Fibroblast of lung (primary cell): ENCODE measurements at regions not wholly inside any gene's neighbourhood (a gene's known extent, or its start where the extent isn't known, plus 50 kb on each side); places are given as distances from the start of the nearest gene placed in this dataset.

Experiments
- DNase-seq, 2 donors: peaks; one replicate each; pipeline versions ENCODE4 v3.0.0 to v3.0.0-alpha.2; 2010; ENCODE audit warnings: low read depth in 2 of 2
- H2AFZ ChIP-seq: 2 replicates; pipeline ENCODE4 v1.5.1; 2012; ENCODE audit warnings: low read length, control low read depth, inconsistent platforms
- H3K27ac ChIP-seq: 2 replicates; pipeline ENCODE4 v1.5.1; 2011; ENCODE audit warnings: low read length, control low read depth; ENCODE audit not compliant: insufficient read depth
- H3K27me3 ChIP-seq: 2 replicates; pipeline ENCODE4 v1.5.1; 2011; ENCODE audit warnings: mild to moderate bottlenecking, low read length; ENCODE audit not compliant: control insufficient read depth, insufficient read depth
- H3K36me3 ChIP-seq: 2 replicates; pipeline ENCODE4 v1.5.1; 2011; ENCODE audit warnings: low read length; ENCODE audit not compliant: control insufficient read depth, insufficient read depth
- H3K4me1 ChIP-seq: 2 replicates; pipeline ENCODE4 v1.5.1; 2011; ENCODE audit warnings: low read length; ENCODE audit not compliant: control insufficient read depth, insufficient read depth; ENCODE audit errors: extremely low read depth
- H3K4me2 ChIP-seq: 2 replicates; pipeline ENCODE4 v1.5.1; 2011; ENCODE audit warnings: low read length, control low read depth; ENCODE audit not compliant: insufficient read depth; ENCODE audit errors: extremely low read depth
- H3K4me3 ChIP-seq, 4 experiments: fragments of 200-600 bp in 1 of 4; sonication (generic) in 1 of 4; replicated peaks in 1 of 4; 2 replicates each; pipeline ENCODE4 v1.5.1; 2011 to 2016; ENCODE audit warnings: low read length in 4 of 4, low read depth in 3 of 4, mild to moderate bottlenecking in 3 of 4, control low read depth in 2 of 4, inconsistent platforms in 1 of 4, mixed read lengths in 1 of 4; ENCODE audit not compliant: insufficient read depth in 1 of 4; ENCODE audit errors: control extremely low read depth in 1 of 4
- H3K79me2 ChIP-seq: 2 replicates; pipeline ENCODE4 v1.5.1; 2012; ENCODE audit warnings: mild to moderate bottlenecking, low read length, inconsistent platforms; ENCODE audit not compliant: control insufficient read depth, insufficient read depth
- H3K9ac ChIP-seq: 2 replicates; pipeline ENCODE4 v1.5.1; 2011; ENCODE audit warnings: mild to moderate bottlenecking, low read length, control low read depth; ENCODE audit not compliant: insufficient read depth
- H3K9me3 ChIP-seq: 2 replicates; pipeline ENCODE4 v1.5.1; 2012; ENCODE audit warnings: low read depth, low read length; ENCODE audit not compliant: control insufficient read depth, insufficient read depth
- H4K20me1 ChIP-seq: 2 replicates; pipeline ENCODE4 v1.5.1; 2011; ENCODE audit warnings: low read length; ENCODE audit not compliant: control insufficient read depth, insufficient read depth; ENCODE audit errors: extremely low read depth
- EZH2 ChIP-seq: IDR thresholded peaks from 2 replicates; pipeline ENCODE4 v1.5.1; 2012; ENCODE audit warnings: low read length, control low read depth, mild to moderate bottlenecking; ENCODE audit errors: missing control alignments
- TF ChIP-seq, protein P1 (sequence below), 2 donors: IDR thresholded peaks in 1 of 2; conservative IDR thresholded peaks in 1 of 2; 1 replicate in 1 of 2; 2 replicates in 1 of 2; pipeline ENCODE4 v1.5.1; 2011 to 2012; ENCODE audit warnings: low read length in 2 of 2, control low read depth in 1 of 2, inconsistent platforms in 1 of 2, low read depth in 1 of 2, mild to moderate bottlenecking in 1 of 2

DNA sequence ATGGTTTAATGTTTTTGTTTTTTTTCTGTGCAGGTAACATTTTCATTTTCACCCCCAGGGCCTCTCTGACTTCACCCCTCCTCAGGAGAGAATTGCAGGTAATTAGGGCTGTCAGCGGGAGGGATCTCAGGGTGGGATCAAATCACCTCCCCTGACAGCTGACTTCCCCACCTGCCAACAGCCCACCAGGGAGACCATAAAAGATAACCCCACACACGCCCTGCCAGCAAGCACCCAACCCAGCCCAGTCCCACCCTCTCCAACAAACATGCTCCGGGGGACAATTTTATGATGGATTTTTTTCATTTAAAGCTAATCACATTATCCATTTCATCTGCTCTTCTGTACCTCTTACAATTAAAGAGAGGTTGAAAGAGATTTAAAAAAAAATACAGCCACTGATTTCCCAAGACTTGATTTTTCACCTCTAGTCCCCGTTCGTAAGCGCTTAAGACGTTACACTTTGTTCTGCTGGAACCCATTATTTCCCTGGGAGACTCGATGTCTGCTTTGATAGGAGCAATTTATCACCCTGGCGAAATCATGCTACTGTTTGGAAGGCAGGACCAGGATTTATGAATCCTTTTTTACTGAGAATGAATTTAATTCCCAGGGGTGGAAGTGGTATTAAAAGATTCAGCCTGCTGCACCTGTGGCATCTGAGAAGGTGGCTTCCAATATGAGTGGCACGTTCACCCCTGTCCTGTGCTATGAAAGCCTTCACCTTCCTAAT, 232.9 kb upstream of the ID2 start:
- no peaks in the 10 kb centered on the region for H3K9me3 ChIP-seq
- no peaks in the 10 kb centered on the region for H3K27me3 ChIP-seq
- no peaks in the 10 kb centered on the region for H3K79me2 ChIP-seq
- no peak overlapping the region for H2AFZ ChIP-seq
- H3K4me3 ChIP-seq = no peak overlapping the region
- H3K4me2 ChIP-seq = no peak overlapping the region
- DNase-seq = no peak
- H4K20me1 ChIP-seq = no peaks in the 10 kb centered on the region
- no peaks in the 10 kb centered on the region for H3K4me1 ChIP-seq
- H3K27ac ChIP-seq = no peak overlapping the region
- no peak overlapping the region for H3K9ac ChIP-seq
- TF ChIP-seq EZH2 = no peak
- TF ChIP-seq, protein P1, sequence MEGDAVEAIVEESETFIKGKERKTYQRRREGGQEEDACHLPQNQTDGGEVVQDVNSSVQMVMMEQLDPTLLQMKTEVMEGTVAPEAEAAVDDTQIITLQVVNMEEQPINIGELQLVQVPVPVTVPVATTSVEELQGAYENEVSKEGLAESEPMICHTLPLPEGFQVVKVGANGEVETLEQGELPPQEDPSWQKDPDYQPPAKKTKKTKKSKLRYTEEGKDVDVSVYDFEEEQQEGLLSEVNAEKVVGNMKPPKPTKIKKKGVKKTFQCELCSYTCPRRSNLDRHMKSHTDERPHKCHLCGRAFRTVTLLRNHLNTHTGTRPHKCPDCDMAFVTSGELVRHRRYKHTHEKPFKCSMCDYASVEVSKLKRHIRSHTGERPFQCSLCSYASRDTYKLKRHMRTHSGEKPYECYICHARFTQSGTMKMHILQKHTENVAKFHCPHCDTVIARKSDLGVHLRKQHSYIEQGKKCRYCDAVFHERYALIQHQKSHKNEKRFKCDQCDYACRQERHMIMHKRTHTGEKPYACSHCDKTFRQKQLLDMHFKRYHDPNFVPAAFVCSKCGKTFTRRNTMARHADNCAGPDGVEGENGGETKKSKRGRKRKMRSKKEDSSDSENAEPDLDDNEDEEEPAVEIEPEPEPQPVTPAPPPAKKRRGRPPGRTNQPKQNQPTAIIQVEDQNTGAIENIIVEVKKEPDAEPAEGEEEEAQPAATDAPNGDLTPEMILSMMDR (conservative IDR thresholded peaks at IDR 0.05 in 1 of 2, IDR thresholded peaks at IDR 0.05 in 1 of 2; ENCODE audit: low read depth in 1 of 2, low read length in 2 of 2) = no peak
- no peaks in the 10 kb centered on the region for H3K36me3 ChIP-seq

DNA sequence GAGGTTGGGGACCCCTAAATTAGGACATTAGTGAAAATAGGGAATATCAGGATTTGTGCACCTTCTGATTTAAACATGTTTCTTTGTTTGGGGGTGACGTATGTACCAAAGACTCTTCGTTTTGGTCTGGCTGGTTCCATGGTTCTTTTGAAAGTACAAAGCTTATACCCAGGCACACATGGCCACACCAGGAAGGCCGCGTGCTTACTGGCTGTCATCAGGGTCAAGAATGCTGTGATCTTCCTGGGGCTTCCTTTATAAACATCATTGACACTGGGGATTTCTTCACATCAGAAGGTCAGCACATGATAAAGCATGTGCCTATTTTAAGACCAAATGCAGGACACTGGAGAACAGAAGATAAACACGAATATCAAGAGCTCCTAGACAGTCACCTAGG, 230.6 kb upstream of the ID2 start:
- no peak overlapping the region for H2AFZ ChIP-seq
- H3K4me1 ChIP-seq = no peaks in the 10 kb centered on the region
- H3K79me2 ChIP-seq = no peaks in the 10 kb centered on the region
- H3K9ac ChIP-seq = no peak overlapping the region
- no peak overlapping the region for H3K4me3 ChIP-seq
- no peak overlapping the region for H3K4me2 ChIP-seq
- no peak for DNase-seq
- H3K27ac ChIP-seq = no peak overlapping the region
- H3K9me3 ChIP-seq = no peaks in the 10 kb centered on the region
- no peak for TF ChIP-seq EZH2
- TF ChIP-seq, protein P1 (conservative IDR thresholded peaks at IDR 0.05 in 1 of 2, IDR thresholded peaks at IDR 0.05 in 1 of 2; ENCODE audit: low read depth in 1 of 2, low read length in 2 of 2) = no peak
- no peaks in the 10 kb centered on the region for H3K36me3 ChIP-seq
- no peaks in the 10 kb centered on the region for H4K20me1 ChIP-seq
- H3K27me3 ChIP-seq = no peaks in the 10 kb centered on the region

DNA sequence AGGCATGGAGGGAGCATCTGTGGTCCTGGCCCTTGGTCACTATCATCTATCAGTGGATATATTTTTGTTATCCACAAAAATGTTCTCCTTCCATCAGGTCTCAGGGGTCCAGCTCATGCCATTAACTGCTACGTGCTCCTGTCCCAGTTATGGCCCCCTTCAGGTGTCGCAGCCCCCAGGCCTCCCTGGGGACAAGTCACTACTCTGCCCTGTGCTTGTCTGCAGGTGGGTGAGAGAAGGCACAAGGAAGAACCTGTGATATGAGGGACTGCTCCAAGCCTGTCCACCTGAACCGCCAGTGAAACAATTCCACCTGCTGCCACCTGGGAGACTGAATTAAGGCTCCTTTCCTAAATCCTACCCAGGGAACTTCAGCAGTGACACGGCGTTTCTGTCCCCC, 229.6 kb upstream of the ID2 start:
- no peak overlapping the region for H3K4me3 ChIP-seq
- no peak overlapping the region for H3K4me2 ChIP-seq
- no peaks in the 10 kb centered on the region for H3K36me3 ChIP-seq
- no peaks in the 10 kb centered on the region for H4K20me1 ChIP-seq
- DNase-seq = no peak
- H3K9ac ChIP-seq = no peak overlapping the region
- no peaks in the 10 kb centered on the region for H3K4me1 ChIP-seq
- H2AFZ ChIP-seq = no peak overlapping the region
- no peaks in the 10 kb centered on the region for H3K9me3 ChIP-seq
- no peak for TF ChIP-seq EZH2
- TF ChIP-seq, protein P1 (conservative IDR thresholded peaks at IDR 0.05 in 1 of 2, IDR thresholded peaks at IDR 0.05 in 1 of 2; ENCODE audit: low read depth in 1 of 2, low read length in 2 of 2) = no peak
- H3K27ac ChIP-seq = no peak overlapping the region
- H3K27me3 ChIP-seq = no peaks in the 10 kb centered on the region
- no peaks in the 10 kb centered on the region for H3K79me2 ChIP-seq
